PC-9 (cell line): ENCODE measurements at regions not wholly inside any gene's neighbourhood (a gene's known extent, or its start where the extent isn't known, plus 50 kb on each side); places are given as distances from the start of the nearest gene placed in this dataset.

Source experiments
- BruUV-seq: library from RNA; stranded (reverse); fragments of 400-500 nt; replicated peaks from 2 replicates; lab custom pipeline; 2021; lab: Mats Ljungman, UMichigan
- CTCF ChIA-PET: fragments of 300-600 bp; sonication (Branson Sonifier 250); formaldehyde crosslinking; loops from one replicate; lab custom pipeline; 2022; ENCODE audit warnings: antibody characterized with exemption; lab: Charles Lee
- POLR2A ChIA-PET: fragments of 300-600 bp; sonication (Branson Sonifier 250); formaldehyde crosslinking; loops from one replicate; lab custom pipeline; 2022; ENCODE audit warnings: antibody characterized with exemption; ENCODE audit not compliant: unreplicated experiment; lab: Charles Lee
- DNase-seq, 2 experiments: peaks; one replicate each; pipeline versions ENCODE4 v3.0.0 to v3.0.0-alpha.2; 2015 to 2022; ENCODE audit warnings: mixed read lengths in 1 of 2
- H2AFZ ChIP-seq: fragments of 200-600 bp; sonication (generic); 2 replicates; pipeline ENCODE4 v1.8.1; 2017; ENCODE audit warnings: antibody characterized with exemption
- H3F3A ChIP-seq: fragments of 200-600 bp; sonication (generic); 2 replicates; pipeline ENCODE4 v1.8.1; 2017; ENCODE audit warnings: antibody characterized with exemption, mild to moderate bottlenecking, low read depth; ENCODE audit not compliant: insufficient read depth
- H3K27ac ChIP-seq: fragments of 200-600 bp; sonication (generic); 2 replicates; pipeline ENCODE4 v1.6.1; 2016; ENCODE audit warnings: mixed run types
- H3K27me3 ChIP-seq: fragments of 200-600 bp; sonication (generic); 2 replicates; pipeline ENCODE4 v1.6.1; 2016; ENCODE audit warnings: low read depth, mixed run types; ENCODE audit not compliant: insufficient read depth
- H3K36me3 ChIP-seq: fragments of 200-600 bp; sonication (generic); 2 replicates; pipeline ENCODE4 v1.6.1; 2016; ENCODE audit warnings: low read depth, mixed run types
- H3K4me1 ChIP-seq: fragments of 200-600 bp; sonication (generic); replicated peaks from 2 replicates; pipeline ENCODE4 v1.6.1; 2016; ENCODE audit warnings: mixed run types; ENCODE audit not compliant: insufficient read depth
- H3K4me2 ChIP-seq: fragments of 200-600 bp; sonication (generic); 2 replicates; pipeline ENCODE4 v1.6.1; 2017; ENCODE audit warnings: mixed run types
- H3K4me3 ChIP-seq: fragments of 200-600 bp; sonication (generic); 2 replicates; pipeline ENCODE4 v1.6.1; 2016; ENCODE audit warnings: mixed run types
- H3K79me2 ChIP-seq: fragments of 200-600 bp; sonication (generic); 2 replicates; pipeline ENCODE4 v1.6.1; 2017; ENCODE audit warnings: low read depth, mixed run types
- H3K9me2 ChIP-seq: fragments of 200-600 bp; sonication (generic); 2 replicates; pipeline ENCODE4 v1.8.1; 2017; ENCODE audit warnings: mild to moderate bottlenecking; ENCODE audit not compliant: insufficient read depth
- H3K9me3 ChIP-seq: fragments of 200-600 bp; sonication (generic); 2 replicates; pipeline ENCODE4 v1.8.1; 2016; ENCODE audit warnings: low read depth; ENCODE audit not compliant: insufficient read depth
- H4K20me1 ChIP-seq: fragments of 200-600 bp; sonication (generic); 2 replicates; pipeline ENCODE4 v1.8.1; 2017; ENCODE audit not compliant: insufficient read depth
- EZH2 ChIP-seq: fragments of 200-600 bp; sonication (generic); IDR thresholded peaks from 2 replicates; pipeline ENCODE4 v1.8.0; 2017; ENCODE audit warnings: antibody characterized with exemption, low read depth
- intact Hi-C: fragments of 100-400 bp; cut with micrococcal nuclease; formaldehyde crosslinking; loops from one replicate; pipeline ENCODE4 v1.10.0; 2022; ENCODE audit not compliant: unreplicated experiment
- TF ChIP-seq, protein P1 (sequence below): fragments of 200-600 bp; sonication (generic); conservative IDR thresholded peaks from 2 replicates; pipeline ENCODE4 v1.6.1; 2017; ENCODE audit warnings: mixed run types, antibody characterized with exemption, mild to moderate bottlenecking, moderate library complexity

DNA sequence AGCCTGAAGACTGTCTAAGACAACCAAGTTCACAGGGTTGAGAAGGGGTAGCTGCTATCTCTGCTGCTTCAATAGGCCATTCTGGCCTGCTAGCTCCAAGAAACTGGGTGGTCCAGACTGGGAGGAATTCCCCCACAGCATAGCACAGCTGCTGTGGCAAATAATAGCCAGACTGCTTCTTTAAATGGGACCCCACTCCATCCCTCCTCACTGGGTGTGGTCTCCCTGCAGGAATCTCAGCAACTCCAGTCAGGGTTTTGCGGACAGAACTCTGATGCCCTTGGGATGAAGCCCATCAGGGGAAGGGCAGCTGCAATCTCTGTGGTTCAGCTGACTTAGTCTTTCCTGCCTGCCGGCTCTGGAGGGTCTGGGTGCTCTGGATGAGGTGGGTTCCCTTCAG is 1018.6 kb upstream of the DIAPH2 start:
- Histone ChIP-seq H3K79me2 (no peaks in the 10 kb centered on the region), H3K4me1 (no peaks in the 10 kb centered on the region), H3K9me3 (no peaks in the 10 kb centered on the region), H3K27ac (no peak overlapping the region), H2AFZ (no peak overlapping the region), H3K4me2 (no peak overlapping the region), H3K27me3 (no peaks in the 10 kb centered on the region), H3K36me3 (no peaks in the 10 kb centered on the region), H4K20me1 (no peaks in the 10 kb centered on the region), H3K9me2 (no peaks in the 10 kb centered on the region), H3F3A (no peaks in the 10 kb centered on the region), H3K4me3 (no peak overlapping the region)
- DNase-seq, result no peak
- ChIA-PET CTCF (no interaction called here), POLR2A (no interaction called here)
- TF ChIP-seq, protein P1, sequence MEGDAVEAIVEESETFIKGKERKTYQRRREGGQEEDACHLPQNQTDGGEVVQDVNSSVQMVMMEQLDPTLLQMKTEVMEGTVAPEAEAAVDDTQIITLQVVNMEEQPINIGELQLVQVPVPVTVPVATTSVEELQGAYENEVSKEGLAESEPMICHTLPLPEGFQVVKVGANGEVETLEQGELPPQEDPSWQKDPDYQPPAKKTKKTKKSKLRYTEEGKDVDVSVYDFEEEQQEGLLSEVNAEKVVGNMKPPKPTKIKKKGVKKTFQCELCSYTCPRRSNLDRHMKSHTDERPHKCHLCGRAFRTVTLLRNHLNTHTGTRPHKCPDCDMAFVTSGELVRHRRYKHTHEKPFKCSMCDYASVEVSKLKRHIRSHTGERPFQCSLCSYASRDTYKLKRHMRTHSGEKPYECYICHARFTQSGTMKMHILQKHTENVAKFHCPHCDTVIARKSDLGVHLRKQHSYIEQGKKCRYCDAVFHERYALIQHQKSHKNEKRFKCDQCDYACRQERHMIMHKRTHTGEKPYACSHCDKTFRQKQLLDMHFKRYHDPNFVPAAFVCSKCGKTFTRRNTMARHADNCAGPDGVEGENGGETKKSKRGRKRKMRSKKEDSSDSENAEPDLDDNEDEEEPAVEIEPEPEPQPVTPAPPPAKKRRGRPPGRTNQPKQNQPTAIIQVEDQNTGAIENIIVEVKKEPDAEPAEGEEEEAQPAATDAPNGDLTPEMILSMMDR, result no peak
- intact Hi-C loops, result no loop called here
- no TSS peak for BruUV-seq

DNA sequence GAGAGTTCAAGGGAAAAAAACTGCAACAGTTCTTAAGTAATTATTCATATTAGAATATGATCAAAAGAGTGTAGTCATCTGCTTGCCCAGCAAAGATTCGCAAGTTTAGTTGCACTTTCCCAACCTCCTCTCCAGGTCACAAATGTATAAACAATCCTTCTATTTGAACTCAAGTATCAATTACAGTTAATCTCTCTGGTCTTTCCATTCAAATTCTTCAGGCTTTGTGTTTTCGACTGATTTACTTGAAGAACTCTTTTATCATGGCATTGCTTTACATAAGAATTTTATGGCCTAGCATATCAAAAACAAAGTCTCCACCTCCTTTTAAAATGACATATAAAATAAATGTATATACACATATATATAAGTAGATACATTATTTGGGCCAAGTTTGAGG is 1009.6 kb upstream of the DIAPH2 start:
- Histone ChIP-seq H3K4me3 (no peak overlapping the region), H3K79me2 (no peaks in the 10 kb centered on the region), H3K4me1 (no peaks in the 10 kb centered on the region), H3K27me3 (no peaks in the 10 kb centered on the region), H3K9me2 (no peaks in the 10 kb centered on the region), H3K4me2 (no peak overlapping the region), H3K27ac (no peak overlapping the region), H3K36me3 (no peaks in the 10 kb centered on the region), H2AFZ (no peak overlapping the region), H3K9me3 (no peaks in the 10 kb centered on the region), H3F3A (no peaks in the 10 kb centered on the region), H4K20me1 (no peaks in the 10 kb centered on the region)
- ChIA-PET POLR2A (no interaction called here), CTCF (no interaction called here)
- intact Hi-C loops, result no loop called here
- DNase-seq, result no peak
- no TSS peak for BruUV-seq
- TF ChIP-seq, protein P1, result no peak
- TF ChIP-seq EZH2, result no peak

DNA sequence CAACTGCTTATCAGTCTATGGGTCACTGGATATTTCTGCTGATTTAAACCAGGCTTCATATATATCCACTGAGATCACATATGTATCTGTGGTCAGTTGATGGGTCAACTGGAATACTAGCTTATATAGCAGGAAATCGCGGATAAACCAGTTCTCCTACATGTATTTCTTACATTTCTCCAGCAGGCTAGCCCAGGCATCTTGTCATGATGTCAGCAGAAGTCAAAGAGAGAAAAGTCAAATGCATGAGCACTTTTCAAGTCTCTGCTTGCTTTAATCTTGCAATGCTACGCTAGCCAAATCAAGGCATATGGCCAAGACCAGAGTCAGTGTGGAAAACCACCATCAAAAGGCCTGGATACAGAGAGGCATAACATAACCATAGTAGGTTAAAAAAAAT is 1008.8 kb upstream of the DIAPH2 start:
- Histone ChIP-seq H3K4me2 (no peak overlapping the region), H4K20me1 (no peaks in the 10 kb centered on the region), H2AFZ (no peak overlapping the region), H3K9me2 (no peaks in the 10 kb centered on the region), H3K9me3 (no peaks in the 10 kb centered on the region), H3K79me2 (no peaks in the 10 kb centered on the region), H3K36me3 (no peaks in the 10 kb centered on the region), H3K4me3 (no peak overlapping the region), H3K27me3 (no peaks in the 10 kb centered on the region), H3K4me1 (no peaks in the 10 kb centered on the region), H3K27ac (no peak overlapping the region), H3F3A (no peaks in the 10 kb centered on the region)
- intact Hi-C loops, result no loop called here
- POLR2A ChIA-PET, result no interaction called here
- no peak for TF ChIP-seq EZH2
- TF ChIP-seq, protein P1, result no peak
- DNase-seq, result no peak
- CTCF ChIA-PET, result no interaction called here
- no TSS peak for BruUV-seq
